ENCODE measurements at regions not wholly inside any gene's neighbourhood (a gene's known extent, or its start where the extent isn't known, plus 50 kb on each side); places are given as distances from the start of the nearest gene placed in this dataset.

- dilution Hi-C loops (cut with MboI; ENCODE audit: extremely low pct_ligation_motif_present, low sequenced_read_pairs) = no loop called here
Observed at GRCh38 chr1:157415661-157416060, 136.7 kb downstream of the FCRL5 start.

More at GRCh38 chr1:157415661-157416060, 136.7 kb downstream of the FCRL5 start:
- Histone ChIP-seq H3K27ac (ENCODE audit: insufficient read depth, low read depth, low read length) (no peak overlapping the region), H3K4me1 (ENCODE audit: control insufficient read depth, extremely low read depth, insufficient read depth, low read length) (peaks cover 11% of the 10 kb centered on the region), H3K36me3 (ENCODE audit: control insufficient read depth in 2 of 2, extremely low read depth in 1 of 2, insufficient read depth in 2 of 2, low read length in 2 of 2) (no peaks in the 10 kb centered on the region), H3K9me1 (replicated peaks; ENCODE audit: control insufficient read depth, extremely low read depth, insufficient read depth, low read length) (no peaks in the 10 kb centered on the region), H3K79me2 (ENCODE audit: control insufficient read depth, insufficient read depth, low read length) (no peaks in the 10 kb centered on the region), H3K9ac (replicated peaks; ENCODE audit: extremely low read depth, insufficient read depth, low read length) (no peak overlapping the region), H3K27me3 (ENCODE audit: control insufficient read depth in 2 of 2, insufficient read depth in 2 of 2, low read length in 2 of 2) (no peaks in the 10 kb centered on the region), H3K9me3 (replicated peaks; ENCODE audit: control insufficient read depth, insufficient read depth, low read length) (no peaks in the 10 kb centered on the region), H3K4me3 (replicated peaks in 1 of 3; ENCODE audit: insufficient read depth in 1 of 3, low read depth in 1 of 3, low read length in 3 of 3) (no peak overlapping the region), H2AFZ (ENCODE audit: low read depth, low read length) (no peak overlapping the region), H3K4me2 (ENCODE audit: insufficient read depth, low read length) (no peak overlapping the region), H4K20me1 (replicated peaks; ENCODE audit: control insufficient read depth, extremely low read depth, insufficient read depth, low read length) (no peaks in the 10 kb centered on the region)
- BruUV-seq (replicated peaks) = no TSS peak
- ChIA-PET POLR2A (no interaction called here), CTCF (interaction anchor here (1.0 kb wide), 1 partner anchor 36 kb away, joined by 3 read pairs; no protein-coding TSS in a partner anchor)
- FAIRE-seq = no peak
- TF ChIP-seq JUN (IDR thresholded peaks at IDR 0.05; ENCODE audit: borderline replicate concordance, insufficient read depth, insufficient read length, low read depth) = no peak
- TF ChIP-seq CTCF (IDR thresholded peaks at IDR 0.05; ENCODE audit: extremely low read depth in 1 of 2, insufficient read depth in 1 of 2, low read depth in 1 of 2, low read length in 2 of 2) = no peak
- TF ChIP-seq GATA2 (IDR thresholded peaks at IDR 0.05; ENCODE audit: insufficient read depth, insufficient read length, low read depth, low read length) = no peak
- TF ChIP-seq, protein P1, sequence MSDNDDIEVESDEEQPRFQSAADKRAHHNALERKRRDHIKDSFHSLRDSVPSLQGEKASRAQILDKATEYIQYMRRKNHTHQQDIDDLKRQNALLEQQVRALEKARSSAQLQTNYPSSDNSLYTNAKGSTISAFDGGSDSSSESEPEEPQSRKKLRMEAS (IDR thresholded peaks at IDR 0.05; ENCODE audit: insufficient read depth, insufficient read length) = no peak
- TF ChIP-seq POLR2A (IDR thresholded peaks at IDR 0.05; ENCODE audit: low read depth, low read length) = no peak
- TF ChIP-seq MYC (IDR thresholded peaks at IDR 0.05; ENCODE audit: low read depth, low read length) = no peak
- no peak for TF ChIP-seq FOS (IDR thresholded peaks at IDR 0.05; ENCODE audit: borderline replicate concordance, insufficient read depth, low read length)
- intact Hi-C loops (cut with micrococcal nuclease) = no loop called here
- DNase-seq (ENCODE audit: low read depth, low spot score) = no peak

Measured in endothelial cell of umbilical vein (primary cell).